ENCODE measurements at regions not wholly inside any gene's neighbourhood (a gene's known extent, or its start where the extent isn't known, plus 50 kb on each side); places are given as distances from the start of the nearest gene placed in this dataset.
A peak's percentile ranks its signal among the peaks of the same experiment; 100 is the strongest.

DNA sequence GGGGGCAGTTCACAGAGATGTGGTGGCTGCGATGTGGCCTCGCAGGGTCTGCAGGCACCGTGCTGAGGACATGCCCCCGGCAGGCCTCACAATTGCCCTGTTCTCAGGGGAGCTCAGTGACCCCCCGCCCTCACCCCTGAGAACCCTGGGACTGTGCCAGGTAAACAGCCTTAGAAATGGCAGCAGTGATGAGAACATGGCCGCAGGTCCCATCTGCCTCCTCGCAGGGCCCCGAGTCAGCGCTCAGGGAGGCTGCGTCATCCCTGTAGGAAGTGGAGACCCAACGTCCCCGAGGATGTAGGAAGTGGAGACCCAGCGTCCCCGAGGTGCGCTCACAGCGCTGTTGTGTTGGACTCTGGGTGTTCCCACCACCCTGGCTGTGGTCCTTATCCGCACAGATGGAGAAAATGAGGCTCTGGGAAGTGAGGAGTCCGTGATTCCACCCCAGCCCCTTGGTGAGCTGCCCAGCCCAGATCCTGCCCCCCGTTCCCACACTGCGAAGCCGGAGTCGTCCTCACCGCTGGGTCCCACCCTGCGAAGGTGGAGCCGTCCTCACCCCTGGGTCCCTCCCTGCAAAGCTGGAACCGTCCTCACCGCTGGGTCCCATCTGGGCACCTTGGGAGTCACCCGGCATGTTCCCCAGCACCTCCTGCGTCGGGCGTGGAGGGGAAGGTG is 1086.8 kb downstream of the BRD1 start:
- DNase-seq: no peak

DNA sequence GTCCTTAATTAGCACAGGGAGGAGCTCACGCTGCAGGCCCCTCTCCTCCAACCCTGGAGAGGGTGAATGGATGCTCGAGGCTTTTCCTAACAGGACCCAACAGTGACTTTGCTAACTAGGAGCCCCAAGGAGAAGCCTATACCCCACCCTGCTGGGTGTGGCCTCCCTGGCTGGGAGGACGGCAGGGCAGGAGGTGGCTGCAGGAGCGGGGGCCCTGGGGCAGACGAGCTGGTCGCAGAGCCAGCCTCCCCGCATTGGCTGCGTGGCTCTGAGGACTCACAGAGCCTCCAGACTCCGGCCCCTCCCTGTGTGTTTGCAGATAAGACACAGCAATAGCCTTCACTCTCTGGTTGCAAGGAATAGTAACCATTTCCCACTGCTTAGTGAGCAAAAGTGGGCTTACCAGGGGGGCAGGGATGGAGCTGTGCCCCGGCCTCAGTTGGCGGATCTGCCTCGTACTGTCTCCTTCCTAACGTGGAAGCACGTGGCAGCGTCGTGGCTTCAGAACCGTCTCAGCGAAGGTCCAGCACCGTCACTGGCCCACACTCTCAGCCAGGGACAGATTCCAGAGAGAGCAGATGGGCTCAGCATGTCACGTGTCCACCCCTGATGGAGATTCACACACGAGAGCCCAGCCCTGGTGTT is 1087.5 kb downstream of the BRD1 start:
- DNase-seq: no peak

GRCh38 chr22:48739348-48740085 is 1088.2 kb downstream of the BRD1 start:
- no peak for DNase-seq

DNA sequence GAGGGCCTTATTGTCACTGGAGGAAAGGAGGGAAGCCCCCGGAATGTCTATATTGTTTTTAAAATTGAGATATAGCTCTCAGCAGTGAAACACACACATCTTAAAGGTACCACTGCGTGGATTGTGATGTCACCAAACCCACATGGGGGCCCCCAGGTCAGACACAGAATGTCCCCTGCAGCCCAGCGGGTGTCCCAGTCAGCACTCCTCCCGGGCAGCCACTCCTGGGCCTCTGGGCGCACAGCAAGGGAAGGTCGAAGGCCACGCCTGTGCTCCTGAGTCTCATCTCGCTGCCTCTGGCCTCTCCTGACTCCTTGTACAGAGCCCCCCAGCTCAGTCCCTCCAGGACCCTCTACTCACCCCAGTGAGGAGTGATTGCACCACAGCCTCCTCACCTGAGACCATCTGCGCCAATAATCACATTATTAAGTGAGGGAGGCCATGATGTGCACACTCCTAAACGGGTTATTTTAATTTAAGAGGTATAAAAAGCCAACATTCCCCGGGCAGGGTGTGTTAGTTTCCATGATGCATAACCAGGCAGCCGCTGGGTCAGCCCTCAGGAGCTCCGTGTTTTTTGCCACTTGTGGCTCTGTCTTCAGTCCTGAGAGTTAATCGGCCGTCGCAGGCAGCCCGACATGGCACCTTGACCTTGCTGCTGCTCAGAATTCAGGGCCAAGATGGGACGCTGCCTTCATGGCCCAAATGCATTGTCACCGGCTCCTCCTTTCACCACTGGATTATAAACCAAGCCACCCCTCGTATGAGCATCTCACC is 1089.3 kb downstream of the BRD1 start:
- no peak for DNase-seq

DNA sequence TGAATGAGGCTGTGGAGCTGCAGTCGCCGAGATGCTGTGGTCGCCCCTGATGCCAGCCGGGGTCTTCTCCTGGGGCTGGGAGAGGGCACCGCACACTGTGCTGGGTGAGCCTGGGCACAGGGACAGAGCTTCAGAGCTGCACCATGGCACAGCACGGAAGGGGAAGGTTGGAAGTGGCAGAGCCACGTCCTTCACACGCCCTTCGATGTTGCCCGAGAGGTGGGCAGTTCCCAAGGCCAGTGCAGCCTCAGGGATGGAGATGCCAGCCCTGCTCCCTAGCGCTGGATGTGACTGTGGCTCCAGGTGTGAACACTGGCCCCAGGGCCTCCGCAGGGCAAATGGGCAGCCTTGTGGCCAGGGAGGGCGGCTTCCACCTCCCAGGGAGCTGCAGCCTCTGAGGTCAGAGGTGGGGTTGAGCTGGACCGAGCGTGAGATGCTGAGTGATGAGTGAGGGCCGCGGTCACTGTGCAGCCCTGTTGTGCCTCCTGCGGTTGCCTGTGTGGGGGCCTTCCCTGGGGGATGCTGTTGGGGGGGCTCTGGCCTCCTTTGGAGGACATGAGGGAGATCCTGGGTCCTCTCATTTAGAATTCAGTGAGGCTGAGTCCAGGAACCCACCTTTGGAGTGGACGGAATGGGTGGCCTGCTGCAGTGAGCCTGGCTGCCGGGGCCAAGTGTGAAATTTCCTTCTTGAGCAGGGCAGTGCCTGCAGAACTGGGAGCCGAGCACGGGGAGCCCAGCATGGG is 1090.0 kb downstream of the BRD1 start:
- DNase-seq: no peak

DNA sequence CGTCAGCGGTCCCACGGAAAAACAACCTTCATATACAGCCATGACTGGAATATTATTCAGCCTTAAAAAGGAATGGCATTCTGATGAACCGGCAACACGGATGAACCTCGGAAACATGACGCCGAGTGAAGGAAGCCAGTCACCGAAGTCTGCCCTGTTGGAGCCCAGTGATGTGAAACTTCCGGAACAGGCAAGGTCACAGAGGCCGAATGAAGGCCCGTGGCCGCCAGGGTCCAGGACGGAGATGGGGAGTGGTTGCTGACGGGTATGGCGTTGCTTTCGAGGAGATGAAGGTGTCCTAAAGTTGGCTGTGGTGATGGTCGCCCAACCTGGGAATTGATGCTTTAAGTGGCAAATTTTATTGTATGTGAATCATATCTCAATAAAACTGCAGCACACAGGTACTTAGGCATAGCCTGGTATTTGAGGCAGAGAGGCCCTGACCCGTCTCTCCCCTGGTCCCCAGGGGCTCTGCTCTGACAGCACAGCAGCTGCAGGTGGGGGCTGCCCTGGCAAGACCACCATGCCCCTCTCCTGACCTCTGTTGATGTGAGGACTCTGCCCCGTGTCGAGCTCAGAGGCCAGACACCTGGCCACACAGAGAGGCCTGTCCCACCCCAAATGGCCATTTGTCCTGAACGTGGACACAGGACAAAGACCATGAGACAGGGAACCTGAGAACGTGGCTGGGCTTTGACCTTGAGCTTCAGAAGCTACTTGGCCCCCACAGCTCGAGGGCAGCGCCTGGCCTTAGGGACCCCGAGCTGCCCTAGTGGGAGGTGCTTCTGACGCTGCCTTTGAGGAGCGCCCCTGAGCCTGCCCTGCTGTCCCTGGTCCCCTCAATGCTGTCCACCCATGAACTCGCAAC is 1090.8 kb downstream of the BRD1 start:
- DNase-seq: no peak

- DNase-seq: no peak
Measured at GRCh38 chr22:48734961-48735360, 1092.7 kb downstream of the BRD1 start.

GRCh38 chr22:48734359-48734758 is 1093.3 kb downstream of the BRD1 start:
- DNase-seq: no peak

GRCh38 chr22:48729499-48730171 is 1098.0 kb downstream of the BRD1 start:
- DNase-seq: no peak

GRCh38 chr22:48727454-48728058 is 1100.1 kb downstream of the BRD1 start:
- DNase-seq: no peak

- no peak for DNase-seq
Measured at GRCh38 chr22:48724899-48725298, 1102.8 kb downstream of the BRD1 start.

DNA sequence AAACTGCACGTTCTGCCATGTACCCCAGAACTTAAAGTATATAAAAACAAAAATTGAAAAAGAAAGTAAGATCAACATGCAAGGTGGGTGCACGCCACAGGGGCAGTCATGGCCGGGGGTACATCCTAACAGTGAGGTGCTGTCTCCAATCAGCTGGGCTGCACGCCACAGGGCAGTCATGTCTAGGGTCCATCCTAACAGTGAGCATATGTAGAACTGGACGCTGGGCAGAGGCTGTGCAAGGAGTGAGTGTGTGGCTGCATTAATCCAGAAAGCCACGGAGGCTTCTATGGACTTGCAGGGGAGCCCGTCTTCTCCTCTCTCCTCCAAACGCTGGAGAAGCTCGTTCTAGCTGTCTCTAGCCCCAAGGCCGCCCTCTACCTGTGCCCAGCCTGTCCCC is 1105.0 kb downstream of the BRD1 start:
- DNase-seq: no peak

DNA sequence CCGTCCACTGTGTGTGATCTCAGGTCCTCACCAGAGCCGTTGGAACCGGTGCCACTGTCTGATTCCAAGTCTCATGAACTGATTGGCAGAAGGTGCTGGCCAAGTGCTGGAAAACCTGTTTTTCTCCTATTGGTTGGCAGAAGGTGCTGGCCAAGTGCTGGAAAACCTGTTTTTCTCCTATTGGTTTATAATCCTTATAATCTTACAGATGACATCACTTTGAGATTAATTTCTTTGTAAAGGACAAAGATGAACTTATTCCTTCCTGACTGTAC is 1106.3 kb downstream of the BRD1 start:
- DNase-seq: no peak

GRCh38 chr22:48720662-48721394 is 1106.8 kb downstream of the BRD1 start:
- DNase-seq: no peak

GRCh38 chr22:48719978-48720661 is 1107.6 kb downstream of the BRD1 start:
- DNase-seq: no peak

DNA sequence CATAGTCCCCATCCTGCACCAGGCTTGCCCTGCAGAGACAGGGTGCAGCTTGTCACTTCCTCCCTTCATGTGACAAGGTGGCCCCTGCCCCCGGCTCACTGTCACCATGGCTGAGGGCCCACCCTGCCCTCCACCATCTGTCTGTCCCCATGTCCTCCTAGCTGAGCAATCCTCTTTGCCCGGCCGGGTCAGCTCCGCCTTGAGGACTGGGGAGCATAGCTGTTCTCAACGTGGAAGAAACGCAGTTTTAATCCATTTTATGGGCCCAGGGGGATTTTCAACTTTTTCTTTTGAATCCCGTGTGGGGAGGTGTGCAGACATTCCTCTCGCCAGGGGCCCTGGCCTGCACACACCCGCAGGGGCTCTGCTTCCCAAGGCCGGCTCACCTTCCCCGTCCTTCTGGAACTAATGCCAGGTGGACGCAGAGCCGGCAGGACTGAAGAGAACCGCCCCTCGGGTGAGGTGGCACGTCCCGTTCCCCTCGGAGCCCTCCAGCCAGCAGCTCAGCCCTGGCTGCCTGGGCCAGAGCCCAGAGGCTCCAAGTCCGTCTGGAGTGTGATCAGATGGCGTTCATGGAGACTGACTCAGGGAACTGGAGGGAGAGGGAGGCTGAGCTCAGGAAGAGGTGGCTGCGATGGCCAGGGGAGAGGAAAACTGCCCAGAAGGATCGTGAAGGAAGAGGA is 1108.7 kb downstream of the BRD1 start:
- DNase-seq: peak in 2 of 56 donors; percentile 26 to 50

All from amygdala (tissue), 56 donors.